Skeletal muscle tissue (tissue), 3 donors: ENCODE measurements at regions not wholly inside any gene's neighbourhood (a gene's known extent, or its start where the extent isn't known, plus 50 kb on each side); places are given as distances from the start of the nearest gene placed in this dataset.
A peak's percentile ranks its signal among the peaks of the same experiment; 100 is the strongest.

Experiments
- H3K27ac ChIP-seq: one replicate; pipeline ENCODE4 v1.7.0; 2013; ENCODE audit warnings: mild to moderate bottlenecking, low read depth, low read length, inconsistent platforms
- H3K27me3 ChIP-seq, 3 donors: one replicate each; pipeline ENCODE4 v1.7.0; 2013; ENCODE audit warnings: low read length in 3 of 3; ENCODE audit not compliant: control insufficient read depth in 3 of 3, insufficient read depth in 3 of 3
- H3K36me3 ChIP-seq, 3 donors: one replicate each; pipeline ENCODE4 v1.7.0; 2013; ENCODE audit warnings: low read length in 3 of 3; ENCODE audit not compliant: control insufficient read depth in 3 of 3, insufficient read depth in 3 of 3
- H3K4me1 ChIP-seq, 3 donors: one replicate each; pipeline ENCODE4 v1.7.0; 2013; ENCODE audit warnings: low read length in 3 of 3, mild to moderate bottlenecking in 3 of 3; ENCODE audit not compliant: control insufficient read depth in 3 of 3, insufficient read depth in 3 of 3
- H3K4me3 ChIP-seq, 3 donors: one replicate each; pipeline ENCODE4 v1.7.0; 2013; ENCODE audit warnings: low read length in 3 of 3
- H3K9ac ChIP-seq, 3 donors: one replicate each; pipeline ENCODE4 v1.7.0; 2013; ENCODE audit warnings: low read length in 3 of 3, mild to moderate bottlenecking in 3 of 3, moderate library complexity in 2 of 3, low read depth in 1 of 3
- H3K9me3 ChIP-seq, 3 donors: one replicate each; pipeline ENCODE4 v1.7.0; 2013; ENCODE audit warnings: low read length in 3 of 3; ENCODE audit not compliant: control insufficient read depth in 3 of 3
- donor health status: Osteomylitis.

- no peak overlapping the region for H3K4me3 ChIP-seq
- H3K9ac ChIP-seq, result no peak overlapping the region
- H3K4me1 ChIP-seq, result peaks cover 0 to 4% (median 3%) of the 10 kb centered on the region in 3 donors
- no peaks in the 10 kb centered on the region for H3K27me3 ChIP-seq
- no peaks in the 10 kb centered on the region for H3K36me3 ChIP-seq
- no peak overlapping the region for H3K27ac ChIP-seq
- H3K9me3 ChIP-seq, result no peaks in the 10 kb centered on the region
Observed at GRCh38 chr1:94339206-94339927, 78.8 kb upstream of the ABCD3 start.

GRCh38 chr1:94336991-94337390, 81.2 kb upstream of the ABCD3 start:
- Histone ChIP-seq H3K4me1 (peaks cover 0 to 4% (median 3%) of the 10 kb centered on the region in 3 donors), H3K4me3 (no peak overlapping the region), H3K27me3 (no peaks in the 10 kb centered on the region), H3K9me3 (no peaks in the 10 kb centered on the region), H3K9ac (no peak overlapping the region), H3K27ac (no peak overlapping the region), H3K36me3 (no peaks in the 10 kb centered on the region)

DNA sequence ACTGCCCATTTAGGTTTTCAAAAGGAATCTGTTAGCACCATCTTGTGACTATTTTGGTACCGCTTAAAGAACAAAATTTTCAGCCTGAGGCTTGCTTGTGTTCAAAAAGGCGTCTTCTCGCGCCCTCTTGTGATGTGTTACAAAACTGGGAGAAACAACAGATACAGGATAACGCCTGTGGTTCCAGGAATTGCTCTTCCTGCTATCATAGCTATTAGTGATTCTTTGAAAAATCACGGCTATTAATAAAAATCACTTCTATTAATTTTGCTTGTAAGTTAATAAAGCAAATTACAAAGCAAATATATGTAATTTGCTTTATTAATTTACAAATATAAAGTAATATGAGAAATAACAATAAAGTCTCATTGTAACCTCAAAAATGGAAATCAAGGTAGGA, 82.2 kb upstream of the ABCD3 start:
- Histone ChIP-seq H3K9me3 (no peaks in the 10 kb centered on the region), H3K4me3 (no peak overlapping the region), H3K27ac (no peak overlapping the region), H3K4me1 (peaks cover 0 to 4% (median 3%) of the 10 kb centered on the region in 3 donors), H3K27me3 (no peaks in the 10 kb centered on the region), H3K36me3 (no peaks in the 10 kb centered on the region), H3K9ac (no peak overlapping the region)

- peaks cover 0 to 4% (median 3%) of the 10 kb centered on the region in 3 donors for H3K4me1 ChIP-seq
- no peaks in the 10 kb centered on the region for H3K9me3 ChIP-seq
- no peaks in the 10 kb centered on the region for H3K27me3 ChIP-seq
- H3K27ac ChIP-seq, result peak overlapping the region; percentile 16
- H3K4me3 ChIP-seq, result no peak overlapping the region
- H3K36me3 ChIP-seq, result no peaks in the 10 kb centered on the region
- H3K9ac ChIP-seq, result no peak overlapping the region
Observed at GRCh38 chr1:94335447-94335846, 82.7 kb upstream of the ABCD3 start.

DNA sequence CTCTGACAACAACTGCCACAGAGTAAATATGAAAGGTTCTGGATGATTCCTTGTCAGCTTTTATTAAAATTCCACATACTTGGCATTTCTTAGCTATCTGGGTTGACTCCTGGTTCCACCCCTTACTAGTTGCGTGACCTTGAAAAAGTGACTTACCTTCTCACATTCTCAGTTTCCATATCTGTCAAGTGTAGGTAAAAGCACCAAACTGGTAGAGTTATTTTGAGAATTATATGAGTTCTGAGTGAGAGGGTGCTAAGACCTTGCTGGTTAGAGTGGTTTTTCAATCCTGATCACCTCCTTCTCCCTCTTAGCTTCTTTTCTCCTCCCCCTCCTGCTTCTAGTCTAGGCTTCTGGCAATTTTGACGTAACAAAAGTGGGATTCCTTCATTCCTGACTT, 83.4 kb upstream of the ABCD3 start:
- Histone ChIP-seq H3K4me3 (no peak overlapping the region), H3K36me3 (no peaks in the 10 kb centered on the region), H3K27me3 (no peaks in the 10 kb centered on the region), H3K27ac (no peak overlapping the region), H3K4me1 (peaks cover 2 to 4% (median 3%) of the 10 kb centered on the region in 3 donors), H3K9me3 (no peaks in the 10 kb centered on the region), H3K9ac (no peak overlapping the region)

- H3K27ac ChIP-seq, result no peak overlapping the region
Observed at GRCh38 chr1:94332952-94333351, 85.2 kb upstream of the ABCD3 start.

DNA sequence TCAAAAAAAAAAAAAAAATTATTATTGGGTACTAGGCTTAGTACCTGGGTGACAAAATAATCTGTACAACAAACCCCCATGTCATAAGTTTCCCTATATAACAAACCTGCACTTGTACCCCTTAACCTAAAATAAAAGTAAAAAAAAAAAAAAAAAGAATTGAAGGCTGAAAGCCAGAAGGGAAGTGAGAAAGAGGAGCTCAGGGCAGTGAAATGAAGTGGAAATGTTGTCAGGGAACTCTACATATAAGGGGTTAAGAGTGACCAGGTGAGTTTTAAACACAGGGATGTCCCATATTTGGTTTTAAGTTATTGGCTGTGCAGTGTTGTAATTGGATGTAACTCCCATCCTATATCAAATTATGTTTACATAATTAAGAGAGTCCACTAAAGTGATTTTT, 85.7 kb upstream of the ABCD3 start:
- Histone ChIP-seq H3K9ac (no peak overlapping the region), H3K27me3 (no peaks in the 10 kb centered on the region), H3K4me3 (no peak overlapping the region), H3K4me1 (peaks cover 3 to 7% (median 4%) of the 10 kb centered on the region in 3 donors), H3K27ac (no peak overlapping the region), H3K9me3 (no peaks in the 10 kb centered on the region), H3K36me3 (no peaks in the 10 kb centered on the region)

More at GRCh38 chr1:94332952-94333351, 85.2 kb upstream of the ABCD3 start:
- Histone ChIP-seq H3K4me1 (peaks cover 2 to 4% (median 3%) of the 10 kb centered on the region in 3 donors), H3K36me3 (no peaks in the 10 kb centered on the region), H3K9ac (no peak overlapping the region), H3K9me3 (no peaks in the 10 kb centered on the region), H3K4me3 (no peak overlapping the region), H3K27me3 (no peaks in the 10 kb centered on the region)

DNA sequence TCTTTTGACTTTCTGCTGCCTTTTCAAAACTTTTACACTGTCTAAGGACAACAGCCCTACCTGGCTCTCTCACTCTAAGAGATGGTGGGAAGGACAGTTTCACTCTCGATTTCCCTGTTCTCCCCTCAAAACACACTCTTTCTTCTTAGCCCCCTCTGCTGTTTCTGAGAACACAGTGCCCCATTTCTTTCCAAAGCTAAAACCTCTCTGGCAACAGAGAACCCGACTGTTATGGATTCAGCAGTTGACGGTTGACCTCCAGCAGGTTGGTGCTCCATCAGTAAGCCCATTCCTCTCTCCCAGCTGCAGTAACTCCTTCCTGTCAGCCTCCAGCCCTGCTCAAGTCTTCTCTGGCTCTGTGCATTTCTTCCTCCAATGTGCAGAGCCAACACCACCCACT, 88.2 kb upstream of the ABCD3 start:
- no peaks in the 10 kb centered on the region for H3K27me3 ChIP-seq
- no peak overlapping the region for H3K27ac ChIP-seq
- no peaks in the 10 kb centered on the region for H3K9me3 ChIP-seq
- H3K36me3 ChIP-seq, result no peaks in the 10 kb centered on the region
- H3K4me3 ChIP-seq, result no peak overlapping the region
- peaks cover 16 to 24% (median 21%) of the 10 kb centered on the region in 3 donors for H3K4me1 ChIP-seq
- no peak overlapping the region for H3K9ac ChIP-seq

DNA sequence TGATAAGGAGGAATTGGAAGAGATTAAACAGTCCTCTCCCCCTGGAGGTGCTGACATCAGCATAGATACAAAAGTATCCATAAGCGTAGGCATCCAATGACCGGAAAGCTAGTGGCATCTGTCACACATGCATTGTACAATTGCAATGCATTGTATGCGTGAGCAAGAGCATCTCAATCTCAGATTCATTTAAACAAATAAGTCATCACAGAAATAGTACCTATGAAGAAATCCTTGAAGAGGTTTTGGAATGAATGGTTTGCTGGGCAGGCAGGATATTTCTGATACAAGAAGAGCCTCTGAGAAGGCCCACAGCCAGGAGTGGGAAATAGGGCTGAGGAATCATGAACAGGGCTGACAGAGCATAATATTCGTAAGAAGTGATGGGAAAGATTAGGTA, 88.9 kb upstream of the ABCD3 start:
- Histone ChIP-seq H3K9ac (no peak overlapping the region), H3K27me3 (no peaks in the 10 kb centered on the region), H3K4me1 (peaks cover 16 to 21% (median 21%) of the 10 kb centered on the region in 3 donors), H3K36me3 (no peaks in the 10 kb centered on the region), H3K9me3 (no peaks in the 10 kb centered on the region), H3K27ac (no peak overlapping the region), H3K4me3 (no peak overlapping the region)

DNA sequence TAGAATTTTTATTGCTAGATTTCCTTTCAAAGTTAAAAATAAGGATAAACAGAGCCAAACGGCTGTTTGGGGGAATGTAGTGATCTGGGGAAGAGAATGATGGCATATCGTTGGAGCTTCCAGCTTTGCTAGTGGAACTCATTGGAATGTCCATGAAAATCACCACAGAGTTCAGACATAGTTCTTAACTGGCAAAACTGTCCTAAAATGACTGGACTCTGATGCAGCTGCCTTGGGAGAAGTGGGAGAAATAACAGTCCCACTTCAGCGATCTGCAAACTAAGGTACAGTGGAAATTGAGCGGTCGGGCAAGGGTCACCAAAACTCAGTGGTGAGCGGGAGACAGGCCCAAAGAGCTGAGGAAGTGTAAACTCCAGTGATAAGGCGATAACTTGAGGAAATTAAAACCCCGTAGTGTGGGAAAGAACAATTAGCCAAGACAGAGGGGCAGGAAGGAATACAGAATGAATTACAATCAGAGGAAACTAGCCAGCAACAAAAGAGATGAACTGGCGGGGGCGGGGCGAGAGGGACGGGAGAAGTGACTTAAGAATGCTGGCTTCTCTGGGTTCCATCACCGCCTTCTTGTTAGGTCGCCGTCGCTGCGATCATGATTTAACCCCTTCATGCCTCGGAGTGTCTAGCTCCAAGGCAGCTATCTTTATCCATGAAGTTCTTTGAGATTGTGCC, 89.8 kb upstream of the ARHGAP29 start:
- H3K27ac ChIP-seq, result peak overlapping the region; percentile 32
- peak overlapping the region in 2 of 3 donors; percentile 47 for H3K4me3 ChIP-seq
- no peaks in the 10 kb centered on the region for H3K36me3 ChIP-seq
- H3K27me3 ChIP-seq, result no peaks in the 10 kb centered on the region
- H3K9me3 ChIP-seq, result no peaks in the 10 kb centered on the region
- peaks cover 16 to 23% (median 21%) of the 10 kb centered on the region in 3 donors for H3K4me1 ChIP-seq
- peak overlapping the region in 2 of 3 donors; percentile 10 to 28 for H3K9ac ChIP-seq
